Umbilical cord (tissue), 1 donor: ENCODE measurements at regions not wholly inside any gene's neighbourhood (a gene's known extent, or its start where the extent isn't known, plus 50 kb on each side); places are given as distances from the start of the nearest gene placed in this dataset.
A peak's percentile ranks its signal among the peaks of the same experiment; 100 is the strongest.
"Not testable (repeated sequence)": the region's sequence is repeated elsewhere in the genome, so short reads cannot be mapped to it uniquely, and the experiment has no call there.

ENCODE experiments used
- DNase-seq: peaks from one replicate; pipeline ENCODE4 v3.0.0-alpha.2; 2015; ENCODE audit warnings: low spot score

- no peak for DNase-seq
Measured at GRCh38 chr4:100034023-100034664, 84.1 kb upstream of the H2AZ1 start.

- no peak for DNase-seq
Measured at GRCh38 chr4:100026066-100026465, 76.0 kb upstream of the H2AZ1 start.

DNA sequence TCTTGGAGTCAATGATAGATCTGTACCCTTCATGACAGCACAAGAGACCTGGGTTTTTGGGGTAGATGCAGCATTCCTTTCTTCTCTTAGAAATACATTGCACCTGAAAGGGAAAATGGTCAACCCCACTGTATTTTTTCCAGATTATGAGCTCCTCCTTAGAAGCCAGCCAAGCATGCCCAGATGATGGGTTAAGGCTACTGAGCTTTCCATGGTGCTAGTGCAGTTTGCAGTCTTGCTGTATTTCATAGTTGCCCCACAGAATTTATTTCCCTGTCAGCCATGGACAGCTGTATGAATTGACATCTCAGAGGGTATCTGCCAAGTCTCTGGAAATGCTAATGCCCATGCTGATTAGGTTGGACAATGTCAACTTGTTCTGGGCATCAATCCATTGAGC, 73.7 kb upstream of the H2AZ1 start:
- DNase-seq: no peak

DNA sequence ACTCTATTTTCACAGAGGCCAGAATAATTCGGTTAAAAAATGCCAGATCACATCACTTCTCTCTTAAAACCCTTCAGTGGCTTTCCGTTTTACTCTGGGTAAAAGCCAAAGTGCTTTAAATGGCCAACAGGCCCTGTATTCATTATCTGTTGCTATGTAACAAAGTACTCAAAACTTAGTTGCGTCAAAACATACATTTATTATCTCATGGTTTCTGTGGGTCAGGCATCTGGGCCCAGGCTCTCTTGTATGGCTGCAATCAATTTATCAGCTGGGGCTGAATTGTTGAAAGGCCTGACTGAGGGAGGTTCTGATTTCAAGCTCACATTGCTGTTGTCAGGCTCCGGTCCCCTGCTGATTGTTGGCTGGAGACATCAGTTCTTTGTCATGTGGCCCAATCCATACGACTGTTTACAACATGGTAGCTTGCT, 72.7 kb upstream of the H2AZ1 start:
- no peak for DNase-seq

DNA sequence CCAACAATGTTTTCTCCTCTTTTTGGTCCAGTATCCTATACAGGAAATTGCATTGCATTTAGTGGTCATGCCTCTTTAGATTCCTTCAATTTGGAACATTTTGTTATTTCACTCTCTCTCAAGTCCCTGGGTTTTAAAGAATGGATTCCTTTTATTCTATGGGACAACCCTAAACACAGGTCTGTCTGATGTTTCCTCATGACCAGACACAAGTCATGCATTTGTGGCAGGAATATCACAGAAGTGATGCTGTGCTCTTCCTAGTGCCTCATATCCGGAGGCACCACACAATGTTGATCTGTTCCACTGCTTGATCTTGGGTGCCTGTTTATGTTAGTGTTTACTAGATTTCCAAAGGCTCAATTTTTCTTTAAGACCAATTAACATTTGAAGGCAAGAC, 69.7 kb upstream of the H2AZ1 start:
- DNase-seq: no peak

- DNase-seq: no peak
Measured at GRCh38 chr4:100017637-100018310, 67.7 kb upstream of the H2AZ1 start.

DNA sequence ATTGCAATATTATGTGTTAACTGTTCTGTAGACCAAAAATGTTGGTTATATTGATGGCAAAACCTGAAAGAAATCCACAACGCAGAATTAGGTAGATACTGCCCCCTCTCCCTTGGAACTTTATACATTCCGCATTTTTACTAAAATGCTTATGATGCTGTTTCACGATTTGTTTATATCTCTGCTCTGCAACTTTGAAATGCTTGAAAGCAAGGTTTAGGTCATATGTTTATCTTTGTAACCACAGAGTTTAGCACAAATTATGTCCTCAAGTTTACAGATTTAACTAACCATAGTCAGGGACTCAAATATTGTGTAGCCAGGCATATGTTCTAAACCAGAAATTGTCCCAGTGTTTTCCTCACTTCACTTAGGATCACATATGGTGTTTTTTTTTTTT, 66.1 kb upstream of the H2AZ1 start:
- DNase-seq: no peak

DNA sequence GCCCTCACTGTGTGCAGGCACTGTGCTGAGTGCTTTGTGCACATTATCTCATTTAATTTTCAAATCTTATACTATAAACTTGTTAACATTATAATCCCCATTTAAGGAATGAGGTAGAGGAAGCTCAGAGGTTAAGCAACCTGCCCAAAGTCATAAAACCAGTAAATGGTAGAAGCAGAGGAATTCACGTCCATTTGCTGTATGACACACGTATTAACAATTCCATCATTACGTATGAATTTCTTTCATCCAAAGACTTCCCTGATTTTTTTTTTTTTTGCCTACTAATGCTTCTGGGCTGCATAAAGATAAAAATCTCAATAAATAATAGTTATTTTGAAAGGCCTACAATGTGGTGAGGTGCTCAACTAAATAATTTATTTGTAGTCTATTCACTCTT, 64.5 kb upstream of the H2AZ1 start:
- DNase-seq: no peak

GRCh38 chr4:100009490-100009889, 59.4 kb upstream of the H2AZ1 start:
- peak; percentile 14 for DNase-seq

GRCh38 chr4:100008048-100008447, 58.0 kb upstream of the H2AZ1 start:
- no peak for DNase-seq

GRCh38 chr4:100006161-100006560, 56.1 kb upstream of the H2AZ1 start:
- not testable (repeated sequence) for DNase-seq
